H1 (cell line): ENCODE measurements at regions not wholly inside any gene's neighbourhood (a gene's known extent, or its start where the extent isn't known, plus 50 kb on each side); places are given as distances from the start of the nearest gene placed in this dataset.

ENCODE experiments used
- CTCF ChIA-PET: fragments of 300-600 bp; sonication (Branson Sonifier 250); formaldehyde crosslinking; loops from one replicate; lab custom pipeline; 2021; ENCODE audit not compliant: partially characterized antibody; lab: Charles Lee
- POLR2A ChIA-PET: fragments of 300-600 bp; sonication (Branson Sonifier 250); formaldehyde crosslinking; loops from one replicate; lab custom pipeline; 2021; ENCODE audit warnings: inconsistent platforms; ENCODE audit not compliant: partially characterized antibody; lab: Charles Lee
- DNase-seq, 2 experiments: peaks; one replicate each; pipeline versions ENCODE4 v3.0.0 to v3.0.0-alpha.2; 2010 to 2022; ENCODE audit warnings: low spot score in 2 of 2, low read depth in 1 of 2, mixed read lengths in 1 of 2
- FAIRE-seq: peaks from 2 replicates; lab custom pipeline; 2011; peaks lifted over from hg19 to GRCh38; lab: Jason Lieb, UNC
- H2AFZ ChIP-seq: 2 replicates; pipeline ENCODE4 v1.8.1; 2012; ENCODE audit warnings: low read length, inconsistent platforms
- H2AK5ac ChIP-seq: 2 replicates; pipeline ENCODE4 v1.6.1; 2013; ENCODE audit warnings: low read depth, low read length
- H2BK120ac ChIP-seq: replicated peaks from 2 replicates; pipeline ENCODE3; 2013; ENCODE audit warnings: low read depth, low read length, inconsistent platforms
- H2BK12ac ChIP-seq: 2 replicates; pipeline ENCODE4 v1.6.1; 2013; ENCODE audit warnings: low read depth, low read length
- H2BK15ac ChIP-seq: 2 replicates; pipeline ENCODE4 v1.6.1; 2013; ENCODE audit warnings: low read length
- H2BK20ac ChIP-seq: 2 replicates; pipeline ENCODE4 v1.6.1; 2013; ENCODE audit warnings: low read length
- H2BK5ac ChIP-seq: 2 replicates; pipeline ENCODE4 v1.6.1; 2013; ENCODE audit warnings: low read depth, low read length
- H3K14ac ChIP-seq: 2 replicates; pipeline ENCODE4 v1.6.1; 2013; ENCODE audit warnings: inconsistent platforms; ENCODE audit not compliant: insufficient read length
- H3K18ac ChIP-seq: 2 replicates; pipeline ENCODE4 v1.6.1; 2013; ENCODE audit warnings: low read length; ENCODE audit errors: extremely low read depth
- H3K23ac ChIP-seq: 2 replicates; pipeline ENCODE4 v1.6.1; 2013; ENCODE audit warnings: inconsistent platforms; ENCODE audit not compliant: insufficient read length
- H3K23me2 ChIP-seq: 2 replicates; pipeline ENCODE4 v1.6.1; 2013; ENCODE audit warnings: low read depth, low read length
- H3K27ac ChIP-seq: 2 replicates; pipeline ENCODE4 v1.6.1; 2011; ENCODE audit warnings: low read depth, low read length, inconsistent platforms
- H3K27me3 ChIP-seq, 4 experiments: replicated peaks in 1 of 4; 1 replicate in 1 of 4; 2 replicates in 3 of 4; pipeline versions ENCODE4 v1.6.1 to v1.8.1; 2011 to 2013; ENCODE audit warnings: low read length in 3 of 4, mild to moderate bottlenecking in 3 of 4, inconsistent platforms in 2 of 4, mixed read lengths in 2 of 4, moderate library complexity in 1 of 4; ENCODE audit not compliant: control insufficient read depth in 3 of 4, insufficient read depth in 3 of 4; ENCODE audit errors: extremely low read depth in 1 of 4
- H3K36me3 ChIP-seq, 4 experiments: 2 replicates each; pipeline versions ENCODE4 v1.6.1 to v1.8.1; 2011 to 2013; ENCODE audit warnings: mild to moderate bottlenecking in 4 of 4, low read length in 3 of 4, moderate library complexity in 2 of 4, control low read depth in 1 of 4, inconsistent platforms in 1 of 4; ENCODE audit not compliant: insufficient read depth in 4 of 4, control insufficient read depth in 2 of 4
- H3K4ac ChIP-seq: replicated peaks from 2 replicates; pipeline ENCODE3; 2013; ENCODE audit warnings: low read length, low read depth, mixed read lengths, inconsistent platforms; ENCODE audit not compliant: insufficient read length
- H3K4me1 ChIP-seq, 4 experiments: replicated peaks in 1 of 4; 1 replicate in 1 of 4; 2 replicates in 3 of 4; pipeline versions ENCODE4 v1.6.1 to v1.8.1; 2011 to 2013; ENCODE audit warnings: low read length in 3 of 4, inconsistent platforms in 2 of 4, mixed read lengths in 1 of 4; ENCODE audit not compliant: insufficient read depth in 4 of 4, control insufficient read depth in 3 of 4
- H3K4me2 ChIP-seq, 2 experiments: 2 replicates each; pipeline versions ENCODE4 v1.6.1 to v1.8.1; 2011 to 2013; ENCODE audit warnings: low read depth in 2 of 2, low read length in 2 of 2, control low read depth in 1 of 2, inconsistent platforms in 1 of 2, mild to moderate bottlenecking in 1 of 2; ENCODE audit not compliant: insufficient read depth in 1 of 2
- H3K4me3 ChIP-seq, 4 experiments: fragments of 200-600, 300-600 bp in 1 of 4; sonication (generic), shearing (Covaris generic), sonication (Bioruptor Twin) in 1 of 4; 2 replicates each; pipeline versions ENCODE4 v1.5.1 to v1.8.1; 2011 to 2016; ENCODE audit warnings: low read length in 4 of 4, low read depth in 3 of 4, control low read depth in 2 of 4, inconsistent platforms in 2 of 4, mild to moderate bottlenecking in 2 of 4, mixed read lengths in 1 of 4, moderate library complexity in 1 of 4; ENCODE audit not compliant: insufficient read depth in 2 of 4; ENCODE audit errors: extremely low read depth in 1 of 4
- H3K56ac ChIP-seq: replicated peaks from 2 replicates; pipeline ENCODE3; 2013; ENCODE audit warnings: low read depth, mild to moderate bottlenecking, mixed read lengths, low read length, inconsistent platforms; ENCODE audit not compliant: insufficient read length
- H3K79me1 ChIP-seq: 2 replicates; pipeline ENCODE4 v1.6.1; 2013; ENCODE audit warnings: low read depth, low read length, control low read depth
- H3K79me2 ChIP-seq, 2 experiments: 2 replicates each; pipeline versions ENCODE4 v1.6.1 to v1.8.1; 2012 to 2013; ENCODE audit warnings: low read length in 2 of 2, mild to moderate bottlenecking in 2 of 2, inconsistent platforms in 1 of 2; ENCODE audit not compliant: insufficient read depth in 2 of 2, control insufficient read depth in 1 of 2
- H3K9ac ChIP-seq, 4 experiments: replicated peaks in 1 of 4; 1 replicate in 1 of 4; 2 replicates in 3 of 4; pipeline versions ENCODE4 v1.6.1 to v1.8.1; 2011 to 2013; ENCODE audit warnings: low read depth in 3 of 4, low read length in 3 of 4, control low read depth in 2 of 4, mild to moderate bottlenecking in 2 of 4, moderate library complexity in 2 of 4, inconsistent platforms in 1 of 4; ENCODE audit errors: extremely low read depth in 1 of 4
- H3K9me3 ChIP-seq, 2 experiments: 2 replicates each; pipeline versions ENCODE4 v1.6.1 to v1.8.1; 2012 to 2013; ENCODE audit warnings: mild to moderate bottlenecking in 2 of 2, moderate library complexity in 2 of 2, control low read depth in 1 of 2, inconsistent platforms in 1 of 2, low read depth in 1 of 2, low read length in 1 of 2, mixed read lengths in 1 of 2; ENCODE audit not compliant: insufficient read depth in 2 of 2
- H4K20me1 ChIP-seq, 2 experiments: replicated peaks in 1 of 2; 2 replicates each; pipeline versions ENCODE3 to v1.8.1; 2011 to 2013; ENCODE audit warnings: inconsistent platforms in 2 of 2, low read length in 2 of 2, mild to moderate bottlenecking in 1 of 2; ENCODE audit not compliant: insufficient read depth in 2 of 2, control insufficient read depth in 1 of 2
- H4K5ac ChIP-seq: 2 replicates; pipeline ENCODE4 v1.6.1; 2013; ENCODE audit warnings: low read length, low read depth, mixed read lengths, inconsistent platforms; ENCODE audit not compliant: insufficient read length
- H4K8ac ChIP-seq: 2 replicates; pipeline ENCODE4 v1.8.0; 2013; ENCODE audit warnings: mild to moderate bottlenecking, moderate library complexity, low read length, inconsistent platforms; ENCODE audit not compliant: insufficient read depth; ENCODE audit errors: extremely low read depth
- H4K91ac ChIP-seq: replicated peaks from 2 replicates; pipeline ENCODE3; 2013; ENCODE audit warnings: low read length, mixed read lengths, inconsistent platforms; ENCODE audit not compliant: insufficient read length
- ASH2L ChIP-seq: fragments of 200-600, 300-600 bp; sonication (generic); IDR thresholded peaks from one replicate; pipeline ENCODE4 v1.7.1; 2017; ENCODE audit warnings: low read length
- BRCA1 ChIP-seq: IDR thresholded peaks from 2 replicates; pipeline ENCODE4 v1.6.1; 2012; ENCODE audit warnings: low read depth, low read length, improper control_type of control experiment
- CBX5 ChIP-seq: fragments of 300-800, 300-1000 bp; sonication (generic); IDR thresholded peaks from 2 replicates; pipeline ENCODE4 v1.7.1; 2016; ENCODE audit warnings: antibody characterized with exemption, low read length, low read depth
- CBX8 ChIP-seq: fragments of 300-800, 300-1000 bp; sonication (generic); IDR thresholded peaks from 2 replicates; pipeline ENCODE4 v1.7.1; 2016; ENCODE audit warnings: low read depth, low read length, borderline replicate concordance
- EP300 ChIP-seq, 2 experiments: IDR thresholded peaks; 1 replicate in 1 of 2; 2 replicates in 1 of 2; pipeline ENCODE4 v1.6.1; 2011 to 2012; ENCODE audit warnings: low read depth in 2 of 2, low read length in 2 of 2, mild to moderate bottlenecking in 2 of 2, borderline replicate concordance in 1 of 2, inconsistent platforms in 1 of 2, moderate library complexity in 1 of 2
- GABPA ChIP-seq: IDR thresholded peaks from 2 replicates; pipeline ENCODE4 v1.6.1; 2011; ENCODE audit warnings: mild to moderate bottlenecking, low read length, moderate library complexity, borderline replicate concordance; ENCODE audit not compliant: insufficient read depth
- POU5F1 ChIP-seq: IDR thresholded peaks from 2 replicates; pipeline ENCODE4 v1.6.1; 2011; ENCODE audit warnings: low read depth, mild to moderate bottlenecking, low read length, moderate library complexity
- RAD21 ChIP-seq, 2 experiments: IDR thresholded peaks in 1 of 2; conservative IDR thresholded peaks in 1 of 2; 2 replicates each; pipeline ENCODE4 v1.6.1; 2011; ENCODE audit warnings: low read depth in 2 of 2, low read length in 2 of 2, improper control_type of control experiment in 1 of 2, inconsistent platforms in 1 of 2, mild to moderate bottlenecking in 1 of 2, moderate library complexity in 1 of 2
- RNF2 ChIP-seq: fragments of 200-900, 300-1000 bp; sonication (generic); IDR thresholded peaks from 2 replicates; pipeline ENCODE4 v1.7.1; 2016; ENCODE audit warnings: borderline replicate concordance, low read depth, mild to moderate bottlenecking, antibody characterized with exemption, low read length; ENCODE audit not compliant: poor library complexity, severe bottlenecking; ENCODE audit errors: missing control alignments
- TAF1 ChIP-seq: IDR thresholded peaks from 2 replicates; pipeline ENCODE4 v1.6.1; 2011; ENCODE audit warnings: mild to moderate bottlenecking, low read depth, low read length
- TBP ChIP-seq: IDR thresholded peaks from 2 replicates; pipeline ENCODE4 v1.6.1; 2011; ENCODE audit warnings: low read depth, low read length, improper control_type of control experiment
- TEAD4 ChIP-seq: IDR thresholded peaks from 2 replicates; pipeline ENCODE4 v1.6.1; 2012; ENCODE audit warnings: low read depth, low read length, inconsistent platforms, mixed read lengths
- USF2 ChIP-seq: IDR thresholded peaks from 2 replicates; pipeline ENCODE4 v1.6.1; 2011; ENCODE audit warnings: low read length, improper control_type of control experiment
- WGBS, 2 experiments: shearing (Covaris generic) in 1 of 2; methylation state at CpG; one replicate each; pipeline versions ENCODE4 v1.1.6 to v1.1.7; 2013 to 2015; ENCODE audit warnings: low lambda C conversion rate in 2 of 2, mixed read lengths in 2 of 2, inconsistent platforms in 1 of 2, low coverage in 1 of 2, missing lambda C conversion rate in 1 of 2; ENCODE audit not compliant: insufficient replicate concordance in 2 of 2, insufficient coverage in 1 of 2, insufficient read length in 1 of 2; ENCODE audit errors: extremely low coverage in 1 of 2, missing lambda C conversion rate in 1 of 2; 5-methylcytosine and 5-hydroxymethylcytosine counted together

- CTCF ChIA-PET, result no interaction called here
- Histone ChIP-seq H2AK5ac (no peak overlapping the region), H2BK15ac (no peak overlapping the region), H2BK12ac (no peak overlapping the region), H4K8ac (no peak overlapping the region; the same call in 1 of the 2 replicates), H3K9me3 (peaks cover 0 to 4% of the 10 kb centered on the region in 2 experiments; a peak in 2 of 4 replicates), H3K27ac (no peak overlapping the region), H3K4me2 (no peak overlapping the region), H3K4ac (no peak overlapping the region), H3K79me2 (no peaks in the 10 kb centered on the region), H3K4me3 (no peak overlapping the region), H2BK120ac (no peak overlapping the region), H3K18ac (no peak overlapping the region), H3K79me1 (no peaks in the 10 kb centered on the region), H4K91ac (no peak overlapping the region), H2BK20ac (no peak overlapping the region), H3K23me2 (no peaks in the 10 kb centered on the region), H2BK5ac (no peak overlapping the region), H4K20me1 (no peaks in the 10 kb centered on the region), H2AFZ (no peak overlapping the region), H3K23ac (no peak overlapping the region), H3K9ac (no peak overlapping the region), H4K5ac (no peak overlapping the region), H3K14ac (no peak overlapping the region), H3K56ac (no peak overlapping the region), H3K27me3 (no peaks in the 10 kb centered on the region; a peak in 1 of 7 replicates), H3K4me1 (no peaks in the 10 kb centered on the region), H3K36me3 (no peaks in the 10 kb centered on the region)
- DNase-seq (no peak), FAIRE-seq (no peak)
- WGBS, 2 experiments, result 92% methylated on average over 6 of the region's 6 CpGs; no CpG with 5 or more reads in 1 of the 2 experiments
- POLR2A ChIA-PET, result no interaction called here
- TF ChIP-seq CBX8 (no peak), CBX5 (no peak), RNF2 (no peak), BRCA1 (no peak), GABPA (no peak), TAF1 (no peak), USF2 (no peak), TEAD4 (no peak), ASH2L (no peak), RAD21 (IDR thresholded peaks at IDR 0.05 in 1 of 2, conservative IDR thresholded peaks at IDR 0.05 in 1 of 2; ENCODE audit: low read depth in 2 of 2, low read length in 2 of 2) (no peak), EP300 (IDR thresholded peaks at IDR 0.05; ENCODE audit: borderline replicate concordance in 1 of 2, low read depth in 2 of 2, low read length in 2 of 2) (no peak), TBP (no peak), POU5F1 (no peak)
Measured at GRCh38 chr22:49176956-49177355, 650.7 kb downstream of the BRD1 start.
